KMS-11 (cell line): ENCODE measurements at regions not wholly inside any gene's neighbourhood (a gene's known extent, or its start where the extent isn't known, plus 50 kb on each side); places are given as distances from the start of the nearest gene placed in this dataset.

Experiments
- H2AFZ ChIP-seq: fragments of 200-600 bp; sonication (generic); 2 replicates; pipeline ENCODE4 v1.6.1; 2016; ENCODE audit warnings: antibody characterized with exemption, mixed run types, low read depth
- H3K27ac ChIP-seq: fragments of 200-600 bp; sonication (generic); 2 replicates; pipeline ENCODE4 v1.6.1; 2016; ENCODE audit warnings: mild to moderate bottlenecking, mixed run types
- H3K27me3 ChIP-seq: fragments of 200-600 bp; sonication (generic); 2 replicates; pipeline ENCODE4 v1.6.1; 2017; ENCODE audit warnings: mild to moderate bottlenecking, low read depth, mixed run types, moderate library complexity; ENCODE audit not compliant: insufficient read depth
- H3K36me3 ChIP-seq: fragments of 200-600 bp; sonication (generic); 2 replicates; pipeline ENCODE4 v1.6.1; 2017; ENCODE audit warnings: mild to moderate bottlenecking, mixed run types; ENCODE audit not compliant: insufficient read depth
- H3K4me1 ChIP-seq: fragments of 200-600 bp; sonication (generic); 2 replicates; pipeline ENCODE4 v1.6.1; 2016; ENCODE audit warnings: mild to moderate bottlenecking, low read depth, mixed run types; ENCODE audit not compliant: poor library complexity, severe bottlenecking
- H3K4me2 ChIP-seq: fragments of 200-600 bp; sonication (generic); 2 replicates; pipeline ENCODE4 v1.7.0; 2016; ENCODE audit warnings: mild to moderate bottlenecking, mixed run types
- H3K4me3 ChIP-seq: fragments of 200-600 bp; sonication (generic); IDR thresholded peaks from 2 replicates; pipeline ENCODE4 v1.6.1; 2017; ENCODE audit warnings: low read depth, low read length, mixed read lengths; ENCODE audit not compliant: insufficient read depth
- H3K79me2 ChIP-seq: fragments of 200-600 bp; sonication (generic); 2 replicates; pipeline ENCODE4 v1.6.1; 2016; ENCODE audit warnings: low read depth, mixed run types; ENCODE audit not compliant: insufficient read depth
- H3K9ac ChIP-seq: fragments of 200-600 bp; sonication (generic); 2 replicates; pipeline ENCODE4 v1.6.1; 2016; ENCODE audit warnings: mild to moderate bottlenecking, mixed run types
- H4K20me1 ChIP-seq: fragments of 200-600 bp; sonication (generic); 2 replicates; pipeline ENCODE4 v1.6.1; 2016; ENCODE audit warnings: mild to moderate bottlenecking, mixed run types; ENCODE audit not compliant: insufficient read depth
- CTCF ChIP-seq: fragments of 200-600 bp; sonication (generic); conservative IDR thresholded peaks from 2 replicates; pipeline ENCODE4 v1.6.1; 2017; ENCODE audit warnings: low read depth, mild to moderate bottlenecking, antibody characterized with exemption, low read length, moderate library complexity, mixed read lengths

- no peak for TF ChIP-seq CTCF
- no peaks in the 10 kb centered on the region for H3K36me3 ChIP-seq
- H3K27ac ChIP-seq = no peak overlapping the region
- no peak overlapping the region for H3K4me3 ChIP-seq
- no peaks in the 10 kb centered on the region for H4K20me1 ChIP-seq
- H3K4me1 ChIP-seq = no peaks in the 10 kb centered on the region
- H2AFZ ChIP-seq = no peak overlapping the region
- no peaks in the 10 kb centered on the region for H3K27me3 ChIP-seq
- H3K9ac ChIP-seq = no peak overlapping the region
- no peaks in the 10 kb centered on the region for H3K79me2 ChIP-seq
- H3K4me2 ChIP-seq = no peak overlapping the region
These were observed 140.6 kb upstream of the STC2 start for GRCh38 chr5:173468821-173469251.

GRCh38 chr5:173466227-173466626 lies 138.0 kb upstream of the STC2 start:
- Histone ChIP-seq H3K36me3 (no peaks in the 10 kb centered on the region), H4K20me1 (no peaks in the 10 kb centered on the region), H2AFZ (no peak overlapping the region), H3K9ac (no peak overlapping the region), H3K27me3 (no peaks in the 10 kb centered on the region), H3K79me2 (no peaks in the 10 kb centered on the region), H3K4me1 (no peaks in the 10 kb centered on the region), H3K4me2 (no peak overlapping the region), H3K27ac (no peak overlapping the region), H3K4me3 (no peak overlapping the region)
- no peak for TF ChIP-seq CTCF

GRCh38 chr5:173464813-173465212 lies 136.6 kb upstream of the STC2 start:
- H2AFZ ChIP-seq = no peak overlapping the region
- no peak for TF ChIP-seq CTCF
- no peaks in the 10 kb centered on the region for H3K36me3 ChIP-seq
- H3K4me3 ChIP-seq = no peak overlapping the region
- no peaks in the 10 kb centered on the region for H3K4me1 ChIP-seq
- H3K79me2 ChIP-seq = no peaks in the 10 kb centered on the region
- H3K27ac ChIP-seq = no peak overlapping the region
- H3K27me3 ChIP-seq = no peaks in the 10 kb centered on the region
- no peaks in the 10 kb centered on the region for H4K20me1 ChIP-seq
- H3K9ac ChIP-seq = no peak overlapping the region
- H3K4me2 ChIP-seq = no peak overlapping the region

GRCh38 chr5:173463207-173463606 lies 135.0 kb upstream of the STC2 start:
- H3K9ac ChIP-seq = no peak overlapping the region
- H2AFZ ChIP-seq = no peak overlapping the region
- no peaks in the 10 kb centered on the region for H3K27me3 ChIP-seq
- no peaks in the 10 kb centered on the region for H4K20me1 ChIP-seq
- TF ChIP-seq CTCF = no peak
- H3K27ac ChIP-seq = no peak overlapping the region
- H3K79me2 ChIP-seq = no peaks in the 10 kb centered on the region
- H3K36me3 ChIP-seq = no peaks in the 10 kb centered on the region
- H3K4me3 ChIP-seq = no peak overlapping the region
- no peak overlapping the region for H3K4me2 ChIP-seq
- H3K4me1 ChIP-seq = no peaks in the 10 kb centered on the region
